Endothelial cell of hepatic sinusoid (primary cell): ENCODE measurements at regions not wholly inside any gene's neighbourhood (a gene's known extent, or its start where the extent isn't known, plus 50 kb on each side); places are given as distances from the start of the nearest gene placed in this dataset.

Source experiments
- in situ Hi-C: cut with HindIII; loops from 2 replicates; pipeline ENCODE4 v1.10.0; 2017; ENCODE audit warnings: low sequenced_read_pairs

DNA sequence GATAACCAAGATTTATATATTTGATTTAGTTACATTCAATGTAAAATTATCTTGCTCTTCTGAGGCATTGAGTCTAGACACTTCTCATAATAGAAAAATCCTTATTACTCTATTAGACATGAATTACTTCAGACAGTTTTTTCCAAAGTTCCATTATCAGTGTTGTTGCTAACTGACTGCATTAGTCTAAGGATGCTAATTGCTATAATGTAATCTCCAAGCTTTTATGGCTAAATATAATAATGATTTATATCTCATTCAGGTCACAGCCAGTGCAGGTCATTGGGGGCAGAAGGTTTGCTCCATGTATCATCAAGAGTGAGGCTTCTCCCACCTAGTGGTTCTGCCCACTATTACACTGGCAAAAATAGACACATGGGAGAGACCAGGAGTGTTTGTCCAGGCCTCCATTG is 377.2 kb upstream of the DDI1 start:
- in situ Hi-C loops, result no loop called here

DNA sequence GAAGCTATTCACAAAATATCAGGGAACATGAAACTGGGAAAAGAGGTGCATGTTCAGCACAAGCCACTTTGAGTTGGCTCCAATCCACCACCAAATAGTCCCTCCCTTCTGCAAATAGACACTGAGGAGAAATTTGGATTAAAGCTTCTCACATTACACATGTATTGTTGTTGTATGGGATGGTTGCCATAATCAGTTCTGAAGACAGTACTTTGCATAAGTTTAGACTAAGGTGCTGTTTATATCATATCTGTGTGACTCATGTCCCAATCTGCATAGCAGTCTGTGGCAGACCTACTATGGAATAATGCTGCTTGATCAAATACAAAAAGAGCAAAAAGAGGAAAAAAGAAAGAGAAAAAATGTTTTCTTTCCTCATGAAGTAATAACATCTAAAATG is 376.7 kb upstream of the DDI1 start:
- in situ Hi-C loops, result no loop called here

DNA sequence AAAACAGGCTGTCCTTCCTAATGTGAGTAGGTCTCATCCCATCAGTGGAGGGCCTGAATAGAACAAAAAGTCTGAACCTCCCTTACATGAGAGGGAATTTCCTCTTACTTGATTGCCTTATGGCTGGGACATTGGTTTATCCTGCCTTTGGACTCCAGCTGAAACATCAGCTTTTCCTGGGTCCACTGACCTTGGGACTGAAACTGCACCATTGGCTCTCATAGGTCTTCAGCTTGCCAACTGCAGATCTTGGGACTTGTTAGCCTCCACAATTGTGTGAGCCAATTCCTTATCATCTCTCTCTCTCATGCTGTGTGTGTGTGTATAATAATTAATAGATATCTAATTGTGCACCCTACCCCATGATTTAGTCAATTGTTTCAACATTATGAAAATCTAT is 375.3 kb upstream of the DDI1 start:
- in situ Hi-C loops, result no loop called here

DNA sequence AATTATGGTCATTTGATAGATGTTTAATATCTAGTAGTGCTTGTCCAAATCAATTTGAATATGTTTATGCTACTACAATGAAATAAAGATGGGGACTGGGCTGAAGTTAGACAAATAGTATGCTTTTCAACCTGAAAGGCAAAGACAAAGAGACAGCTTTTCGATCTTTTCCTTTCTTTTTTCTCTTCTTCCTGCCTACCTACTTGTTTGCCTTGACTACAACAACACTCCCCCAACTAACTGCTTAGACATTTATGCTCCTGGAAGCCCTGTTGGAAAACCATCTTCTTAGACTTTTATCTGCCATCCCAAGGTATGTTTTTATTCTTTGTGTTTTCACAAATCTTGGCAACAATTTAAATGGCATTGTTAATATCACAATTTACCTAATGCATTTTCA is 374.4 kb upstream of the DDI1 start:
- in situ Hi-C loops, result no loop called here

DNA sequence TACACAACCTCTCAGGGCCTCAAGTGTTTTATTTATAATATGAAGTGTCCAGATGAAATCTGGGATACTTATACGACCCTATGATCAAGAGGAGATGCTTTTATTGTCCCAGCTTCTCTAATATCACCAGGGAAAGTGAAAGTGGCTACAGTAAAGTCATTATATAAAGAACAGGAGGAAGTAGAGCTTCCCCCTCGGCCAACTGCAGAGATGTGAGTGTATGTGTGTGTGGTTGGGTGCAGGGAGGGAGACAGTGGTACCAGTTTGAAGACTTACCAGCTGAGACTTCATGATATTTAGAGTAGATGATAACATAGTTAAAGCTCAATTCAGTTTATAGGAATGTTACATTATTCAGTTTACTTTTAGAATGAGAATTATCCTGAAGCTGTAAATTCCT is 373.6 kb upstream of the DDI1 start:
- in situ Hi-C loops, result no loop called here

DNA sequence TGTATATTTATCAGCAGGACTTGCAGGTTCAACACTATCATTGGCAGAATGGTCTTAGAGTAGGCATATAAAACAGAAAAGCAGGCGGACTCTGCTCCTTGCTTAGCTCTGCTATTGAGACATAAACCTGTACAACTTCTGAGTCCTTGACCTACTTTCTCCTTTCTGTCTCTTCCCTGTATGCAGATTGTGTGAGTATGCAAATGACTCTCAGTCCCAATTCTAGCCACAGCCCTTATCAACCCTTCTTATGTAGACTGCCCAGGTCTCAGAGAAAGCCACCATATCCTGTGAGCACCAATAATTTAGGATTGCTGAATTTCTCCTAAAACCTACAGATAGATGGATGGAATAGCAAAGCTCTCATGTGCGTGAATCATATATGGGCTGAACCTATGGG is 367.6 kb upstream of the DDI1 start:
- in situ Hi-C loops, result no loop called here

DNA sequence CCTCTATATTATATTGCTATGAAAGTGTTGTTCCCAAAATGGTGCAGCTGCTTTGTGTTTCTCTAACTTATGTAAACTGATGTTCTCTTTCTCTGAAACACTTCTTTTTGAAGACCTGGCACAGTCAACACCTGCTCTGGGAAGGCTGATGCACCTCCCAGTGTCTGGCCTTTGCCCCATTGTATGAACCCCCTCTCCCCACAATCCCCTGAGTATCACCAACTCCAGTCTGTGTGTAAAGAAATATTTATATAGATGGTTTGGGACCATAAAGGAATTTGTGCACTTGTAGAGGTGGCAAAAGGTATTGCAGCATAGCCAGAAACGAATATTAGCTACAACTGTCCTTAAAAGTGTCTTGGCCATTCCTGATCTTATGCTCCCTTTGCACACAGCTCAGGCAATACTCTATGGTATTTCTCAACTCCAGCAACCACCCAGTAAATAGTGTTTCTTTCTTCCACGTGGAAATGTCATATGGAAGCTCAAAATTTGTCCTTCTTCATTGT is 365.2 kb upstream of the DDI1 start:
- in situ Hi-C loops, result no loop called here

DNA sequence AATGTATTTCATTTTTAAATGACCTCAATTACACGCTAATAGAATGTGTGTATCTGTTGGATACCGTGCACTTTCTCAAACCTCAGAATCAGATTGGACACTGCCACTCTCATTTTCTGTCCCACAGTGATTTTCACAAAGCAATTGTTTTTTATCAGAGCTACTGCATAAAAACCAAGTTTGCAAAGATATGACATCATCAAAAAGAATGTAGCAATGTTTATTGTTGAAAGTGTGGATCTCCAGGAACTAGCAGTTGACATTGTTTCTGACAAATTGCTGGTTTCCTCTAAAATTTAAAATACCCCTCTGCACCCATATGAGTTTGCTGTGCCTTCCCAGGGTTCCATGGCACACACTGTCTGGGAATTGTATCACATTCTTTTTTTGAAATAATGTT is 362.7 kb upstream of the DDI1 start:
- in situ Hi-C loops, result no loop called here

DNA sequence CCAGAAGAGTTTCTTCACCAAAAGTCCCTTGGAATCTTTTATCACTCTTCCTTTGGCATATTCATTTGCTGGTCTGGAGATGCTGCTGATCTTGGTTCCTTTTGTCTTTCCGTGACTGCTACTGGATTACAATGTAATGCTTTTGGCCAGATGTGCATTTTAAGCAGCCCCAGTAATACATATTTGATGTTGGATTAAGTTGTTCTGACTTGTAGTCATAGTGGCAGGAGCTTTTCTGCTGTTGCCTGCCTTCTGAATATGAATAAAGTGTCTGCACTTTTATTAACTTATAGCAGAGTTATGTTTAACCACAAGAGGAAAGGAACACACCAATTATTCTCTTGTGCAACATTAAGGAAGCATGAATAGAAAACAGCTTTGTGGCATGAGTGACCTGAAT is 360.0 kb upstream of the DDI1 start:
- in situ Hi-C loops, result no loop called here

DNA sequence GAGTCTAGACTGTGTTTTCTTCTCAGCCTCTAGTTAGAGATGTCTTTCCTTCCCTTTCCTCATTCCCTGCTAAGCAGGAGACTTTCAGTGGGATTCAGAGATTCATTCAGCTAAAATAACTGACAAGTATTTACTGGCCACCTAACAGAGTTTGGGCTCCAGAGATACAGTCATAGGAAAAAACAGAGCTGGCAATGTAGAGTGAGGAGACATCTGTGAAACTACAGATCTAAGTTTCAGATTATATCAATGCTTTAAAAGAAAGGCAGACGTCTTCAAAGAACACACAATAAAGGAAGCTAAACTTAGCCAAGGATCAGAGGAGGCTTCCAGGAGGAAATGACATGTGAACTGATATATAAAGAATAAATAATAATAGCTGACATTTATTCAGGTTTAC is 355.6 kb upstream of the DDI1 start:
- in situ Hi-C loops, result no loop called here

DNA sequence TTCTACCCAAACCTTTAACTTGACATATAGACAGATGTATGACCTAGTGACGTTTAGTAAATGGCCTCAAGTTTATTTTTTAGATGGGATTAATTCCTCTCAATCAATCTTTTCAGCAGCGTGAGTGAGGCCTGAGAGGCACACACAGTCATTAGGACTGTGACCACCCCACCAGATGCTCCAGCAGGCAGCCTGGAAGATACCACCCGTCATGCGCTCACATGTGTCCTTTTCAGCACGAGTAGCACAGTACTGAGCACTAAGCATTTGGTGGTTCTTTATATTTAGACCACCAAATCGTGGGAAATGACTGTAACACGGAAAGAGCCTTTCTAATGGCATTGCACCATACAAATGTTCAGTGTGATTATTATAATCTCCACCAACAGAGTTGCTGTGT is 354.6 kb upstream of the DDI1 start:
- in situ Hi-C loops, result no loop called here

DNA sequence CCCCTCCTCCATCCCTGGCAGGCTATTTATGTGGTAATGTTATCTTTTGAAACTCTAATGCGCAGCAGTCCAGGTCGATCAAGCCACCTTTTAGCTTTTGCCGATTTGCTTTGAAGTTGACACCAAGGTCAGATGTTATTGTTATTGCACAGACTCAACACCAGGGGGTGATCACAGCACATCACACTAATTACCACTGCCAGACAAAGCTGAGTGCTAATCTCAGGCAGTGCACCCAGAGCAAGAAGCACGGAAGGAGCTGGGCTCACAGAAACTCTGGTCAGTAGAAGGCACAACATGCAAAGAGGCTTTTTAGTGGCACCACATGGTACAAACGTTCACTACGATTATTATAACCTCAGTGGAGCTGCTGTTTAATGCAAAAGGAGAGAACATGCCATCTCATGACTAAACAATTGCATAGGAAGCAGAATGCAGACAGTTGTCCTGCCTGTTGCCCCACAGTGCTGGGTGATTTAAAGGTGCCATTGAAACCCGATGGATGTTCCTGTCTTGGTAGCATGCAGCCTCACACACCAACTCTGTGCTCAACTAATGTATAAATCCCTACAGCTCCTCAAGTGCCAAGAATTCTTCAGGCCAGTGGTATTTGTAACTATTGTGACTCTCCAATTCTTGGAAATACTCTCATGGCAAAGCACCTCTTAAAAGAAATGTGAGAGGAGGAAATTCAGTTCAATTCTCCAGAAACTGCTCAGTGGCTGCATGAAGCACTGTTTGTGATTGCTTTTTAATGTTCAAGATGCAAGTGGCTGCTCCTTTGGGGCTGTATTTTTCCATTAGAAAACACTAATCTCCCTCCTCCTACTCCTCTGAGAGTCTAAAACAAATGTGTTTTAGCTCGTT is 353.9 kb upstream of the DDI1 start:
- in situ Hi-C loops, result no loop called here

DNA sequence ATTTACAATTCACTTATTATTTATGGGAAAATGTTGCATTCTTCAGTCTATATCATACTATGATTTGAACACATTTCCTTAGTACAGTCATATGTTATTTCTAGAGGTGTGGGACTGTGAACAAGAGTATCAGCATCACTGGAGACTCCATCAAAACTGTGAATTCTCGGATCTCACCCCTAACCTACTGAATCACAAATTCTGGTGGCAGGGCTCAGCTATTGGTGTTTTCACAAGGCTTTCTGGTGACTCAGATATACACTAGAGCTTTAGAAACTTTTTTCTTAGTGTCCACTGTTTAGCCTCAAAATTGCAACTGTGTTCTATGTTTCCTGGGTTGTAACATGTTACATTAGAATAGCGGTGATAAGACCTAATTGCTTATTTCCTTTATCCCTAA is 352.9 kb upstream of the DDI1 start:
- in situ Hi-C loops, result no loop called here

DNA sequence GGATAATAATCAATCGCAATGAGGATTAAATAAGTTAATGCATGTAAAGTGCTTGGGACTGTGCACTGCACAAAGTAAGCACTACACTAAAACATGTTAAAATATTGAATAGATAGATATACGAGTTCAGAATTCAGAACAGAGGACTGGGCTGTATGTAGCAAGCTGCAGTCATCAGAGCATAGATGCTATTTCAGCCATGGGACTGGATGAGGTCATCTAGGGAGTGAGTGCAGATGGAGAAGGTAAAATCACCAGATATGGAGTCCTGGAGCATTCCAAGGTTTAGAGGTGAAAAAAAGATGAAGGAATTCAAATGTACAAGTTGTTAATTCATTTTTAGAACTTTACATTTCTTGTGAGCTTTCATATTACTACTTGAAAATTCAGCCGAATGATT is 347.5 kb upstream of the DDI1 start:
- in situ Hi-C loops, result no loop called here

DNA sequence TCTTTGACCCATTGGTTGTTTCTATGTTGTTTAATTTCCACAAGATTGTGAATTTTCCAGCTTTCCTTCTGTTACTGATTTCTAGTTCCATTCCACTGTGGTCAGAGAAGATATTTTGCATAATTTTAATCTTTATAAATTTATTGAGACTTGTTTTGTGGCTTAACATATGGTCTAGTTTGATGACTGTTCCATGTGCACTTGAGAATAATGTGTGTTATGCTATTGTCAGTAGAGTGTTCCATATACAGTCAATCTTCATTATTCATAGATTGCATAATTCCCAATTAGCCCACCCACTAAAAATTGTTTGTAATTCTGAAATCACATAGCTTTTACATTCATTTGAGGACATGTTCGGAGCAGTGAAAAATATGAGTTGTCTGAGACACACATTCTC is 346.1 kb upstream of the DDI1 start:
- in situ Hi-C loops, result no loop called here

DNA sequence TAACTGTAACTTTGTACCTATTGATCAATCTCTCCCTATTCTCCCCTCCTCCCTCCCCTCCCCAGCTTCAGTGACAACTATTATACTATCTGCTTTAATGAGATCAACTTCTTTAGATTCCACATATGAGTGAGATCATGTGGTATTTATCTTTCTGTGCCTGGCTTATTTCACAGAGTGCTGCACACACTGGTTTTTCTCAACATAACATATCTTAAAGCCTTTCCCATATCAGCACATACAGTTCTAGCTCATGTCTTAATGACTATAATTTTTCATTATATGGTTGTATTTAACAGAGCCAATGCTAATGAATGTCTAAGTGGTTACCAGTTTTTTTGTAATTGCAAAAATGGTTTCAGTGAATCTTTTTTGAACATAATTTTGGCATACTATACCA is 340.3 kb upstream of the DDI1 start:
- in situ Hi-C loops, result no loop called here

DNA sequence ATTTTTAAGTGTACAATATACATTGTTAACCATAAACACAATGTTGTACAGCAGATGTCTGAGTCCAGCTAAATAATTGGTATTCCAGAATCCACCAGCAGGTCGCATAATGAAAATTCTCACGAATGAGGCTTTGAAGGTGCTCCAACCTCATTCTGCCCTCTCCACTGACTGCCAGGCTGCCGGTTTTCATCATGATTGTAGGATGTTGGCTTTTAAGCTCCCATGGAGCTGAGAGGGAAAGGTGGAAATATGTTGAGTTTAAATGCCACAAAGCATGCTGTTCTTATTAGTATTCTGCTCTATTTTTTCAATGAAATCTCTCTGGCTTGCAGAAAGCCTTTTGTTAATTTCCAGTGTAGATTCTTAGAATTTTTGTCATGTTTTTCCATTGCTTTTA is 337.2 kb upstream of the DDI1 start:
- in situ Hi-C loops, result no loop called here

DNA sequence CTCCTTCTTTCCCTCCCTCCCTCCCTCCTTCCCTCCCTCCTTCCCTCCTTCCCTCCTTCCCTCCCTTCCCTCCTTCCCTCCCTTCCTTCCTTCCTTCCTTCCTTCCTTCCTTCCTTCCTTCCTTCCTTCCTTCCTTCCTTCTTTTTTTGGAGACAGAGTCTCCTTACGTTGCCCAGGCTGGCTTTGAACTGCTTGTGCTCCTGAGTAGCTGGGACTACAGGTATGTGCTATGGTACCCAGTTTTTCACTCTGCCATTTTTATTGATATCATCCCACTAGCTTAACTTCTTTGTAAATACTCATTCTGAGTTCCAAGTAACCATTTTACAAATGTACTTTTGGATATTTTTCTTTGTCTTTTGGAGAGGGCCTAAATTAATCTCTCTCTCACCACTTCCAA is 336.8 kb upstream of the DDI1 start:
- in situ Hi-C loops, result no loop called here

DNA sequence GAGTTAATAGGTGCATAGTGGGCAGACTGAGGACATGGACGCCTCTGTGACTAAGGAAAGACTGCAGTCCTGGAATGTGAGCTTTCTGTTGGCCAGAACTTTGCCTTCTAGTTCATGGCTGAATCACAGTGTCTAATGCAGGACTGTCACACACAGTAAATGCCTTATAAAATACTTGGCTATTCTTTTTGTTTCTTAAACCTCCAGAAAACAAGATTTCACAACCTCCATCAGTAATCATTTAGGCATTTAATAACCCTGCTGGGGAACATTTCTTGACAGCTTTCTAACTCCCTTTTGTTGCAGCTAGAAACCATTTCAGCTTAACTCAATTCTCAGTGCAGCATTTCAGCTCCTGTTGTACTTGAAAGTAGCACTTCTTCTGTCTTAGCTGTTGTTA is 335.8 kb upstream of the DDI1 start:
- in situ Hi-C loops, result no loop called here

DNA sequence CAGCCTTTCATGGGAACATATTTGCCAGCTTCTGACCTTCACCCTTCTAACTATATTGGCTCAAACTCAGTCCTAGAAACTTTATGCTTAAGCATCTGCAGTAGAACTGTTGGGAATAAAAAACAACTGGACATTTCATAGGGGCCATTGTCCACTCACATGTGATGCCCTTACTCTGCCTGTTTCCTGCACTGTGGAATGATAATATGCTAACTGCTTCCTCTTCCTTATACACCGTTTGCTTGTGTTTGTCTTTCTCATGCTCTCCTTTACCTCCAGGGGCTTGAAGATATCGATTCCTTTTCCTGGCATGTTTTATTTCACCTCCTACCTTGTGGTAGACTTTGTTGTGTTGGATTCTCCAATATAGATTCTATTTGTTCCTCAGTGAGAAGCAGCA is 333.0 kb upstream of the DDI1 start:
- in situ Hi-C loops, result no loop called here

DNA sequence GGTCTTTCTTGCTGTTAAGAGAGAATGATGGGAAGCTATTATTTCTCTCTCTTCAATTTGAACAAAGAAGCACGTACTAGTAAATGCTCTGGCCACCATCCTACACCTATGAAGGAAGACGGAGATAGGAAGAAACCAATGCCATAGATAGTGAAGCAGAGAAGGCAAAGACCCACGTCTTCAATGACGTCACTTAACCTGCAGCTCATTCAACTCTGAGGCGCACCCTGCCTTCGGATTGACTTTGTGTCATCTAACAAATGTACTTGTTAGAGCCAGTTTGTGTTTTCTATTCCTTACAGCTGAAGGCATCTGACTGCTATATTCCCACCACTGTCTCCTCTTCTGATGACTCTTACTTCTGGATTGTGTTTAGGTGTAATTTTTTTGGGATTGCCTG is 332.5 kb upstream of the DDI1 start:
- in situ Hi-C loops, result no loop called here

DNA sequence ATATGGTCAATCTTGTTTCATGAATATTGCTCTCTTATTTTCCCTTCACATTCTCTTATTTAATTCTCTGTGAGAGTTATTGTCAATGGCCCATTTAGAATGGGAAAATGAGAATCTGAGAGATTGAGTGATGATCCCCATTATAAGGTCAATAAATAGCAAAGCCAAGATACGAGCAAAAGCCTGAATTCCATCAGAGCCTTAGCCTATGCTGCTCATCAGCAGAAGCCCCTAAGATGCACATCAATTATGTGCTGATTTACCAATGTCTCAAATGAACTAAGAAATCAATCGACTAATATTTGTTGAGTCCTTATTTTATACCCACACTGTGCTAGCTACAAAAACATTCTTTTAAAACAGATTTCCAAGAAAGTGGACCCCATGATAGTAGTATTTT is 330.8 kb upstream of the DDI1 start:
- in situ Hi-C loops, result no loop called here

DNA sequence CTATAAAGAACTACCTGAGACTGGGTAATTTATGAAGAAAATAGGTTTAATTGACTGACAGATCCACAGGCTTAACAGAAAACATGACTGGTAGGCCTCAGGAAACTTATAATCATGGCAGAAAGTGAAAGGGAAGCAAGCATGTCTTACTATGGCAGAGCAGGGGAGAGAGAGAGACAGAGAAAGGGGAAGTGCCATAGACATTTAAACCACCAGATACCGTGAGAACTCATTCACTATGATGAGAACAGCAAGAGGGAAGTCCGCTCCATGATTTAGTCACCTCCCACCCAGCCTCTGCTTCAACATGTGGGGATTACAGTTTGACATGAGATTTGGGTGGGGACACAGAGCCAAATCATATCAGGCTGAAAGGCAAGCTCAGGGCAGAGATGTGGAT is 327.1 kb upstream of the DDI1 start:
- in situ Hi-C loops, result no loop called here
